ENCODE measurements at regions not wholly inside any gene's neighbourhood (a gene's known extent, or its start where the extent isn't known, plus 50 kb on each side); places are given as distances from the start of the nearest gene placed in this dataset.
"Not testable (repeated sequence)": the region's sequence is repeated elsewhere in the genome, so short reads cannot be mapped to it uniquely, and the experiment has no call there.

- TF ChIP-seq, protein P1, sequence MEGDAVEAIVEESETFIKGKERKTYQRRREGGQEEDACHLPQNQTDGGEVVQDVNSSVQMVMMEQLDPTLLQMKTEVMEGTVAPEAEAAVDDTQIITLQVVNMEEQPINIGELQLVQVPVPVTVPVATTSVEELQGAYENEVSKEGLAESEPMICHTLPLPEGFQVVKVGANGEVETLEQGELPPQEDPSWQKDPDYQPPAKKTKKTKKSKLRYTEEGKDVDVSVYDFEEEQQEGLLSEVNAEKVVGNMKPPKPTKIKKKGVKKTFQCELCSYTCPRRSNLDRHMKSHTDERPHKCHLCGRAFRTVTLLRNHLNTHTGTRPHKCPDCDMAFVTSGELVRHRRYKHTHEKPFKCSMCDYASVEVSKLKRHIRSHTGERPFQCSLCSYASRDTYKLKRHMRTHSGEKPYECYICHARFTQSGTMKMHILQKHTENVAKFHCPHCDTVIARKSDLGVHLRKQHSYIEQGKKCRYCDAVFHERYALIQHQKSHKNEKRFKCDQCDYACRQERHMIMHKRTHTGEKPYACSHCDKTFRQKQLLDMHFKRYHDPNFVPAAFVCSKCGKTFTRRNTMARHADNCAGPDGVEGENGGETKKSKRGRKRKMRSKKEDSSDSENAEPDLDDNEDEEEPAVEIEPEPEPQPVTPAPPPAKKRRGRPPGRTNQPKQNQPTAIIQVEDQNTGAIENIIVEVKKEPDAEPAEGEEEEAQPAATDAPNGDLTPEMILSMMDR (conservative IDR thresholded peaks at IDR 0.05; ENCODE audit: low read depth, low read length): no peak
- no peak for DNase-seq (ENCODE audit: low read depth)
- H3K4me3 ChIP-seq (ENCODE audit: low read depth, low read length): no peak overlapping the region
Observed at GRCh38 chr9:74412236-74412979, 84.7 kb upstream of the RORB start.

DNA sequence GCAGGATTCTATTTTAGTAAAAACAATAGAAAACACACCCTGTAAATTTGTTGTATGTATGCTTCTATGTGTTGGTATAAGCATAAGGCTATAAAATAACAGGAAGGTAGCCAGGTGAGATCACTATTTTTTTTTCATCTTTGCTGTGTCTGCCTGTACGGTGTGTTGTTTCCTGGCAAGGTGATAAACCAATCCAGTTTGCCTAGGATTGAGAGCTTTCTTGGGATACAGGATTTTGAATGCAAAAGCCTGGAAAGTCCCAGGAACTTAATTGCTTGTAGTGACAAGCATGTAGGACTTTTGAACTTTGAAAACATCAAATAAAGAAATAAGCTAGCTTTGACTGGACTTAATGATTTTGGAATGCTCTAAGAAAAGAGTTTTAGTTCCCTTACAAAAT is 83.3 kb upstream of the RORB start:
- no peak for DNase-seq (ENCODE audit: low read depth)
- no peak overlapping the region for H3K4me3 ChIP-seq (ENCODE audit: low read depth, low read length)
- TF ChIP-seq, protein P1 (conservative IDR thresholded peaks at IDR 0.05; ENCODE audit: low read depth, low read length): no peak

DNA sequence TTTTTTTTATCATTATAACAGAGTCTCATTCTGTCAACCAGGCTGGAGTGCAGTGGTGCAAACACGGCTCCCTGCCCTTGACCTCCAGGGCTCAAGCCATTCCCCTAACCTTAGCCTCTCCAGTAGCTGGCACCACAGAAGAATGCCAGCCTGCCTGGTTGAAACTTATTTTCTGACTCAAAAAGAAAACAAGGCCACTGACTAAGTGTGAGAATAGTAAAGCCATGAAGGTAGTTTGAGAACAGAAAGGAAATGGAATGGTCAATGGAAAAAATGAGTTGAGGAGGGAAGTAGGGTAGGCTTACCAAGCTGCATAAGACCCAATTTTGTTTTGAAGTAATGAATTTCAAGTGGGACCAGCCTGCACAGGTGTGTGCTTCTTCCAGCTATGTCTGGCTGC is 82.8 kb upstream of the RORB start:
- DNase-seq (ENCODE audit: low read depth): no peak
- no peak overlapping the region for H3K4me3 ChIP-seq (ENCODE audit: low read depth, low read length)
- TF ChIP-seq, protein P1 (conservative IDR thresholded peaks at IDR 0.05; ENCODE audit: low read depth, low read length): no peak

- DNase-seq (ENCODE audit: low read depth): no peak
- H3K4me3 ChIP-seq (ENCODE audit: low read depth, low read length): no peak overlapping the region
- TF ChIP-seq, protein P1 (conservative IDR thresholded peaks at IDR 0.05; ENCODE audit: low read depth, low read length): no peak
Observed at GRCh38 chr9:74415995-74416394, 81.1 kb upstream of the RORB start.

GRCh38 chr9:74424488-74424887 is 72.6 kb upstream of the RORB start:
- not testable (repeated sequence) for H3K4me3 ChIP-seq (ENCODE audit: low read depth, low read length); DNase-seq (ENCODE audit: low read depth)

- H3K4me3 ChIP-seq (ENCODE audit: low read depth, low read length): no peak overlapping the region
- TF ChIP-seq, protein P1 (conservative IDR thresholded peaks at IDR 0.05; ENCODE audit: low read depth, low read length): no peak
- DNase-seq (ENCODE audit: low read depth): no peak
Observed at GRCh38 chr9:74431467-74431866, 65.7 kb upstream of the RORB start.

DNA sequence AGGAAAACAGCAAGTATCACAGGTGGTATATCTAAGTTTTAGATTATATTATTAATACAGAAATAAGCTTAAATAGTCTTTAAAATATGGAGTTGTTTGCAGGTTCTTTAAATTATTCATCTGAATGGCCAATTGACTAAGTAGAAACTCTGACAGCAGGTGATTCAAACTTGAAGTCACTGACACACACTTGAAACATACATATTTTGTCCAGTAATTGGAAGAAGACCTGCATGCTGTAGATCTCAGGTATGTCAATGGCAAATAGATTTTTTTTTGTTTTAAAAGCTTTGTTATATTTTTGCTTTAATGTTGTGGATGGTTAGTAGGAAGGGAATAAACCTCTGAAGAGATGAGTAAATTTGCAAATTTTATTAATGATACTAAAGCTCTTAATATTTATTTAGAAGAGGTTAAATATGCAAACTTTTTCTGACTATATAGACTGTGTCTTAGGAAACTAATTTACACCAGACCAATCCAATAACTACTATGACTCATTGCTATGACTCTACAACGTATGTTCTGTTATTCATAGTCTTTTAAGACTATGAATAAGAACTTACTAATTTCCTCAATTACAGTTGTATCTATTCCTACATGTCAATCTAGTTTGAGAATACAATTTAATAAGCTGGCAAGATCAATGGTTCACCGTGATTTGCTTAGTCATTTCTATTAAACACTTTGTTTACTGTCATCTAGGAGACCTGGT is 53.9 kb upstream of the RORB start:
- TF ChIP-seq, protein P1 (conservative IDR thresholded peaks at IDR 0.05; ENCODE audit: low read depth, low read length): no peak
- DNase-seq (ENCODE audit: low read depth): no peak
- H3K4me3 ChIP-seq (ENCODE audit: low read depth, low read length): no peak overlapping the region
